ENCODE measurements at regions not wholly inside any gene's neighbourhood (a gene's known extent, or its start where the extent isn't known, plus 50 kb on each side); places are given as distances from the start of the nearest gene placed in this dataset.

GRCh38 chr11:37203006-37203405 lies 605.0 kb upstream of the RAG2 start:
- TF ChIP-seq CTCF (IDR thresholded peaks at IDR 0.05): no peak
- TF ChIP-seq POLR2A (IDR thresholded peaks at IDR 0.05): no peak

All from uterus (tissue), 2 donors.